ENCODE measurements at regions not wholly inside any gene's neighbourhood (a gene's known extent, or its start where the extent isn't known, plus 50 kb on each side); places are given as distances from the start of the nearest gene placed in this dataset.

DNA sequence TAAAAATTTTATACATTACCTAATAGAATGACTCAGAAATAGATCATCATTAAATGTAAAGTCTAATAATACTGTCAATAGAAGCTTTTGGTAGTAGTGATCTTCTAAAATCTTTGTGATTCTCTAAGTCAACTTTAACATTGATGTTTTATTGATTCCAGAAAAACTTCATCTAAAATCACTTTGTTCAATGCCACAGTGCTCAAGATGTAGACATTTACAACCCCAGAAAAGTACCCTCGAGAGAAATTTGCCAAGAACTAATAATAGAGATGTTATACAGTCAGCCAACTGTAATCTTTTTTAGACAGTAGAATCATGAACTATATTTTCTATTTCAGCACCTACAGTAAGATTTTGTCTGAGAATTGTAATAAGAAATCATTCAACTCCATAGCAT is 369.2 kb upstream of the AKR1E2 start:
- no peak overlapping the region for H3K4me3 ChIP-seq (ENCODE audit: low read depth, low read length)
- no peak for DNase-seq (ENCODE audit: low read depth)
- TF ChIP-seq, protein P1, sequence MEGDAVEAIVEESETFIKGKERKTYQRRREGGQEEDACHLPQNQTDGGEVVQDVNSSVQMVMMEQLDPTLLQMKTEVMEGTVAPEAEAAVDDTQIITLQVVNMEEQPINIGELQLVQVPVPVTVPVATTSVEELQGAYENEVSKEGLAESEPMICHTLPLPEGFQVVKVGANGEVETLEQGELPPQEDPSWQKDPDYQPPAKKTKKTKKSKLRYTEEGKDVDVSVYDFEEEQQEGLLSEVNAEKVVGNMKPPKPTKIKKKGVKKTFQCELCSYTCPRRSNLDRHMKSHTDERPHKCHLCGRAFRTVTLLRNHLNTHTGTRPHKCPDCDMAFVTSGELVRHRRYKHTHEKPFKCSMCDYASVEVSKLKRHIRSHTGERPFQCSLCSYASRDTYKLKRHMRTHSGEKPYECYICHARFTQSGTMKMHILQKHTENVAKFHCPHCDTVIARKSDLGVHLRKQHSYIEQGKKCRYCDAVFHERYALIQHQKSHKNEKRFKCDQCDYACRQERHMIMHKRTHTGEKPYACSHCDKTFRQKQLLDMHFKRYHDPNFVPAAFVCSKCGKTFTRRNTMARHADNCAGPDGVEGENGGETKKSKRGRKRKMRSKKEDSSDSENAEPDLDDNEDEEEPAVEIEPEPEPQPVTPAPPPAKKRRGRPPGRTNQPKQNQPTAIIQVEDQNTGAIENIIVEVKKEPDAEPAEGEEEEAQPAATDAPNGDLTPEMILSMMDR (conservative IDR thresholded peaks at IDR 0.05; ENCODE audit: low read depth, low read length), result no peak

DNA sequence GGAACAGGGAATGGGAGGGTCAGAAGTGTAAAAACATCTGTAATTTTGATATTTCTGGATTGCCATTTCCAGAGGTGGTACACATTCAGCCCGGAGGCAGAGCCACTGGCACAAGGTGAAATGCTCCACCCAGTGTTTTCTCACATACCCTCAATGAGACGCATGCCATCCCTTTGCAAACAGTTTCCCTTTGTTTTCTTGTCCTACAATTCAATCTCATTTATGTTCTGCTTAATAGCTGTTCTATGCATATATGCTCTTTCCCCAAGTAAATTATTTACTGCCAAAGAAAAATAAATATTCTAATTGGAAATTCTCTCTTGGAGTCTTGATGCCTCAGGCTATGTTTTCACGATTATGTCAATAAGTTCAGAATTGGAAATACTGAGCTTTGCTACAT is 369.7 kb upstream of the AKR1E2 start:
- no peak overlapping the region for H3K4me3 ChIP-seq (ENCODE audit: low read depth, low read length)
- DNase-seq (ENCODE audit: low read depth), result no peak
- TF ChIP-seq, protein P1 (conservative IDR thresholded peaks at IDR 0.05; ENCODE audit: low read depth, low read length), result no peak

DNA sequence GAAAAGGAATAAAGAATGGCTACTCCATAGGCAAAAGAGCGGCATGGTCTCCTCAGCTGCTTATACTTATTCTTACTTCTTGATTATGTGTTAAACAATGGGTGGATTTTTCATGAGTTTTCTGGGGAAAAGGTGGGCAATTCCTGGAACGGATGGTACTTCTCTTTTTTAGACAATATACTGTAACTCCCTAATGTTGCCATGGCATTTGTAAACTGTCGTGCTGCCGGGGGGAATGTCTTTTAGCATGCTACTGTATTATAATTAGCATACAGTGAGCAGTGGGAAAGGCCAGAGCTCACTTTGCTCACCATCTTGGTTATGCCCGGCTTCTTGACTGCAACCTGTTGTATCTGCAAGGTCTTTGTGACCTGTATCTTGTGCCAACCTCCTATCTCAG is 372.1 kb upstream of the AKR1E2 start:
- TF ChIP-seq, protein P1 (conservative IDR thresholded peaks at IDR 0.05; ENCODE audit: low read depth, low read length), result no peak
- no peak overlapping the region for H3K4me3 ChIP-seq (ENCODE audit: low read depth, low read length)
- DNase-seq (ENCODE audit: low read depth), result no peak

DNA sequence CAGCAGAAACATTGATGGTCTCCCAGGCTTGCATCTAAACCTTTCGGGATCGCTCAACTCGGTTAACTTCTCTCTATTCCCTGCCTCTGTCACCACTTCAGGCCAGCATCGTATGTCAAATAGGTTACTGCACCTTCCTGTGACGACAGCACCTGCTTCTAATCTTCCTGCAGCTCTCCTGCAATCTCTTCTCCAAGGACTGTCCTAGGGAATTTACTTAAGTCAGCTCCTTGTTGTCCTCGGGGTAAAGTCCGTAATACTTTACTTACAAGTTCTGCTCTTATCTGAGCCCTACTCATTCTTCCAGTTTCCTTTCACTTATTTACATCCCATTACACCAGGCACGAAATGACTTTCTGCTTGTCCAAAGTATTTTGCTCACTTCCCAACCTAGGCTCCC is 372.7 kb upstream of the AKR1E2 start:
- no peak for DNase-seq (ENCODE audit: low read depth)
- H3K4me3 ChIP-seq (ENCODE audit: low read depth, low read length), result no peak overlapping the region
- TF ChIP-seq, protein P1 (conservative IDR thresholded peaks at IDR 0.05; ENCODE audit: low read depth, low read length), result no peak

DNA sequence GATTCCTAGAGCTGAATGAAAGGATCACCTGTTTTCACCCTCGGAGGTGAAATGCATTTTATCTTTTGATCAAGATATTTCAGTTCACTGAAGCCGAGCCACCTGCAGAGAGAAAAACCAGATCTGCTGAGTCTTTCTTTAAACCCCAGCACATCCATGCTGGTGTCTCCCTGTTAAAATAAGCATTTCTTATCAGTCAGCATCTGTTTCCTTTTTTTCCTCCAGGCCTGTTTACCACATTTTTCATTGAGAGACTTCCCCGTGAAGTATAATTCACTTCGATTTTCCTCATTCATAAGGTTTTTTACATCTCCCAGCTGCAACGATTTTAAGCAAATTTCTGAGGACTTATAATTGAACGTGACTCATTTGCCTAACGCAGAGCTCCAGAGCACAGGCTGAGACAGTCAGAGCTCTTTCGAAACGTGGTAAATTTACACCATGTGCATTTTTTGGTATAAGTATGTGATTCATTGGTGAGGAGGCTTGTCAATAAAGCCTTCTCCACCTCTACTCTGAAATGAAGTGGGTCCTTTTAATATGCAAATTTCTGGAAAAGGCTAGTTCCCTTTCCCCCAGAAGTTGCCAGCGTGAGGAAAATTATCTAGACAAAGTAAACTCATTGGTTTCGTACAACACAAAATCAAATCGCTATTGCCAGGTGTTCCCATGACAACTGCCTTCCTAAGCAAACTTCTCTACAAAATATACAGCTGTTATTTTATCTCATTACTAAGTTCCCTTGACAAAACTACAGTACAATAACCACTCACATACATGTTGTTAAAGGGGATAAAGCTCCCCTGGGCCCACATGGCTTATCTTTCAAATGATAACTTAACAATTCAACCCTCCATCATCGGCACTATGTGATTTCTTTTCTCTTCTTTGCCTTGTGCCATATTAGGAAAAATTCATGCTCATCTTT is 374.8 kb upstream of the AKR1E2 start:
- DNase-seq (ENCODE audit: low read depth), result peak; percentile 83
- no peak overlapping the region for H3K4me3 ChIP-seq (ENCODE audit: low read depth, low read length)
- TF ChIP-seq, protein P1 (conservative IDR thresholded peaks at IDR 0.05; ENCODE audit: low read depth, low read length), result no peak

DNA sequence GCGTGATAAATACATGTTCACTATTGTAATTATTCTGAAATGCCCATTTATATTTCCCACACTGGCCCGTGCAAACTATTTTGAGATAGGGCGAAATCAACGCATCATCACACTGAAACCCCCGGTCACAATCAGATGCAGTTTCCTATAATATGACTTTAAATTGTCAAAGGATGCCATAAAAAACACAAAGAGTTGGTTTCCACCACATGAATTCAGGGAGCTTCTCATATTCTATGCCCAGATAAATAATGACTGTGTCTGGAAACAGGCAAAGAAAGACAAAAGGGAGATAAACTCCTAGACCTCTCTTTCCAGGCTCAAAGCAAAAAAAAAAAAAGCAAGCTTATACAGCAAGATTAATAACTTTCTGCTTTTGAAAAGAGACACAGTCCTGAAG is 375.8 kb upstream of the AKR1E2 start:
- no peak for DNase-seq (ENCODE audit: low read depth)
- TF ChIP-seq, protein P1 (conservative IDR thresholded peaks at IDR 0.05; ENCODE audit: low read depth, low read length), result no peak

DNA sequence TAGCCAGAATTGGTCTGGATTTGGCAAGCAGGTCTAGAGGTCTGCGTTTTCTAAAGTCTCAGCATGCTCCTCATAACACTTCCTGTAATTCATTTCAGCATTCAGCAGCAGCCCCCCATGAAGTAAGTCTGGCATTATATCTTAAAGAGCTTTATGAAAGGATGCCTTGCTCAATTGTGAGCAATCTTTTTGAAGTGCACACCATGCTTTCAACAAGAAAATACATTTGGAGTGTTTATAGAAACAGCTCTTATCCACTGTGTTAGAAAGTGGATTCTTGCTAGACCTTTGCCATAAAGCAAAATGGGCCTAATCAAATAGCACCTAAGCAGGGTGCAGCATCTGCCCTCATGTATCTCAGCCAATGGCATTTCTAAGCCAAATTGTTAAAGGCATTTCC is 378.0 kb upstream of the AKR1E2 start:
- TF ChIP-seq, protein P1 (conservative IDR thresholded peaks at IDR 0.05; ENCODE audit: low read depth, low read length), result no peak

More for the DNA sequence above, 375.8 kb upstream of the AKR1E2 start:
- H3K4me3 ChIP-seq (ENCODE audit: low read depth, low read length), result no peak overlapping the region

More for the DNA sequence above, 378.0 kb upstream of the AKR1E2 start:
- DNase-seq (ENCODE audit: low read depth), result peak; percentile 60
- H3K4me3 ChIP-seq (ENCODE audit: low read depth, low read length), result no peak overlapping the region
